H9 (cell line): ENCODE measurements at regions not wholly inside any gene's neighbourhood (a gene's known extent, or its start where the extent isn't known, plus 50 kb on each side); places are given as distances from the start of the nearest gene placed in this dataset.

ENCODE experiments used
- DNase-seq: peaks from one replicate; pipeline ENCODE4 v3.0.0-alpha.2; 2017
- H2AFZ ChIP-seq: one replicate; pipeline ENCODE4 v1.6.1; 2013; ENCODE audit warnings: mild to moderate bottlenecking, low read length, control low read depth, moderate library complexity
- H2AK5ac ChIP-seq: 2 replicates; pipeline ENCODE4 v1.6.1; 2013; ENCODE audit warnings: low read length, control low read depth, mixed read lengths; ENCODE audit not compliant: insufficient read length
- H2BK120ac ChIP-seq: one replicate; pipeline ENCODE4 v1.6.1; 2013; ENCODE audit warnings: low read depth, mild to moderate bottlenecking, low read length, control low read depth, inconsistent platforms; ENCODE audit not compliant: poor library complexity, severe bottlenecking
- H2BK12ac ChIP-seq: 2 replicates; pipeline ENCODE4 v1.6.1; 2013; ENCODE audit warnings: low read length, control low read depth, mixed read lengths, low read depth; ENCODE audit not compliant: insufficient read length
- H2BK15ac ChIP-seq: 2 replicates; pipeline ENCODE4 v1.6.1; 2013; ENCODE audit warnings: low read depth, low read length, control low read depth
- H2BK20ac ChIP-seq: one replicate; pipeline ENCODE4 v1.6.1; 2013; ENCODE audit warnings: low read depth, mild to moderate bottlenecking, low read length, control low read depth, inconsistent platforms; ENCODE audit not compliant: poor library complexity, severe bottlenecking
- H2BK5ac ChIP-seq: 2 replicates; pipeline ENCODE4 v1.6.1; 2013; ENCODE audit warnings: low read length, control low read depth, mixed read lengths; ENCODE audit not compliant: insufficient read length
- H3K14ac ChIP-seq: 2 replicates; pipeline ENCODE4 v1.6.1; 2013; ENCODE audit warnings: low read length, control low read depth; ENCODE audit not compliant: insufficient read depth
- H3K18ac ChIP-seq: 2 replicates; pipeline ENCODE4 v1.6.1; 2013; ENCODE audit warnings: low read depth, mild to moderate bottlenecking, mixed read lengths, low read length, control low read depth; ENCODE audit not compliant: insufficient read length
- H3K23ac ChIP-seq: 2 replicates; pipeline ENCODE4 v1.6.1; 2013; ENCODE audit warnings: low read length, control low read depth, mixed read lengths, low read depth; ENCODE audit not compliant: insufficient read length
- H3K23me2 ChIP-seq: 2 replicates; pipeline ENCODE4 v1.6.1; 2013; ENCODE audit warnings: low read depth, mild to moderate bottlenecking, mixed read lengths, low read length, control low read depth; ENCODE audit not compliant: insufficient read length, poor library complexity, severe bottlenecking
- H3K27ac ChIP-seq: 2 replicates; pipeline ENCODE4 v1.5.1; 2013; ENCODE audit warnings: low read length, control low read depth, mixed read lengths, low read depth; ENCODE audit not compliant: insufficient read length
- H3K27me3 ChIP-seq: 2 replicates; pipeline ENCODE4 v1.6.1; 2013; ENCODE audit warnings: low read length, control low read depth, inconsistent platforms; ENCODE audit not compliant: insufficient read depth
- H3K4ac ChIP-seq: 2 replicates; pipeline ENCODE4 v1.6.1; 2013; ENCODE audit warnings: low read depth, mild to moderate bottlenecking, control low read depth, inconsistent platforms, low read length, moderate library complexity
- H3K4me1 ChIP-seq: 2 replicates; pipeline ENCODE4 v1.6.1; 2013; ENCODE audit warnings: low read length, control low read depth, inconsistent platforms; ENCODE audit not compliant: insufficient read depth
- H3K4me2 ChIP-seq: 2 replicates; pipeline ENCODE4 v1.6.1; 2013; ENCODE audit warnings: low read length, control low read depth, mixed read lengths; ENCODE audit not compliant: insufficient read length, insufficient read depth
- H3K56ac ChIP-seq: 2 replicates; pipeline ENCODE4 v1.6.1; 2013; ENCODE audit warnings: low read depth, mild to moderate bottlenecking, mixed read lengths, low read length, control low read depth; ENCODE audit not compliant: insufficient read length
- H3K79me1 ChIP-seq: 2 replicates; pipeline ENCODE4 v1.6.1; 2013; ENCODE audit warnings: low read depth, mild to moderate bottlenecking, moderate library complexity, low read length, control low read depth, inconsistent platforms; ENCODE audit not compliant: insufficient read depth, poor library complexity, severe bottlenecking
- H3K79me2 ChIP-seq: 2 replicates; pipeline ENCODE4 v1.6.1; 2013; ENCODE audit warnings: low read length, control low read depth, inconsistent platforms; ENCODE audit not compliant: insufficient read depth
- H3K9ac ChIP-seq: 2 replicates; pipeline ENCODE4 v1.6.1; 2013; ENCODE audit warnings: low read length, control low read depth, mixed read lengths; ENCODE audit not compliant: insufficient read length; ENCODE audit errors: extremely low read depth
- H3K9me3 ChIP-seq: one replicate; pipeline ENCODE4 v1.6.1; 2013; ENCODE audit warnings: low read depth, low read length, inconsistent platforms; ENCODE audit not compliant: control insufficient read depth
- H3T11ph ChIP-seq: one replicate; pipeline ENCODE4 v1.6.1; 2013; ENCODE audit warnings: mild to moderate bottlenecking, low read length, control low read depth, inconsistent platforms
- H4K20me1 ChIP-seq: one replicate; pipeline ENCODE4 v1.6.1; 2013; ENCODE audit not compliant: control insufficient read depth, insufficient read length, insufficient read depth
- H4K5ac ChIP-seq: 2 replicates; pipeline ENCODE4 v1.6.1; 2013; ENCODE audit warnings: low read depth, mild to moderate bottlenecking, mixed read lengths, low read length, control low read depth; ENCODE audit not compliant: insufficient read length
- H4K8ac ChIP-seq: replicated peaks from 2 replicates; pipeline ENCODE4 v1.6.1; 2013; ENCODE audit warnings: low read length, control low read depth, mixed read lengths, low read depth; ENCODE audit not compliant: insufficient read length
- H4K91ac ChIP-seq: 2 replicates; pipeline ENCODE4 v1.6.1; 2013; ENCODE audit warnings: low read depth, mild to moderate bottlenecking, moderate library complexity, mixed read lengths, low read length, control low read depth; ENCODE audit not compliant: insufficient read length
- H3K27ac Mint-ChIP-seq, 3 experiments: 2 replicates in 2 of 3; 3 replicates in 1 of 3; pipeline ENCODE4 v1.8.0; 2020 to 2021; ENCODE audit warnings: mixed read lengths in 3 of 3, mild to moderate bottlenecking in 1 of 3, moderate library complexity in 1 of 3
- H3K27me3 Mint-ChIP-seq: 2 replicates; pipeline ENCODE4 v1.8.0; 2021; ENCODE audit warnings: low read depth, mild to moderate bottlenecking, moderate library complexity, mixed read lengths
- H3K36me3 Mint-ChIP-seq, 3 experiments: 2 replicates in 2 of 3; 3 replicates in 1 of 3; pipeline ENCODE4 v1.8.0; 2020 to 2021; ENCODE audit warnings: low read depth in 3 of 3, mixed read lengths in 3 of 3; ENCODE audit not compliant: insufficient read depth in 1 of 3
- H3K4me1 Mint-ChIP-seq, 2 experiments: 2 replicates each; pipeline ENCODE4 v1.8.0; 2020; ENCODE audit warnings: mixed read lengths in 2 of 2
- H3K4me3 Mint-ChIP-seq, 2 experiments: 2 replicates in 1 of 2; 3 replicates in 1 of 2; pipeline ENCODE4 v1.8.0; 2020 to 2021; ENCODE audit warnings: mild to moderate bottlenecking in 2 of 2, mixed read lengths in 2 of 2, moderate library complexity in 1 of 2
- H3K9me3 Mint-ChIP-seq, 2 experiments: 2 replicates in 1 of 2; 3 replicates in 1 of 2; pipeline ENCODE4 v1.8.0; 2020; ENCODE audit warnings: mild to moderate bottlenecking in 2 of 2, mixed read lengths in 2 of 2, moderate library complexity in 1 of 2
- WGBS: extraction: QIAGEN DNeasy Blood & Tissue Kit; methylation state at CpG from one replicate; pipeline ENCODE4 v1.1.7; 2013; ENCODE audit warnings: missing lambda C conversion rate, low lambda C conversion rate, mixed read lengths; ENCODE audit not compliant: insufficient read length; ENCODE audit errors: extremely low coverage; 5-methylcytosine and 5-hydroxymethylcytosine counted together
- TF ChIP-seq, protein P1 (sequence below): fragments of 200-600 bp; sonication (generic); conservative IDR thresholded peaks from 3 replicates; pipeline ENCODE4 v1.8.0; 2021; ENCODE audit warnings: antibody characterized with exemption, mild to moderate bottlenecking

GRCh38 chr7:35529713-35530112 lies 165.2 kb downstream of the HERPUD2 start:
- Mint-ChIP-seq H3K4me1 (no peaks in the 10 kb centered on the region), H3K9me3 (peaks cover 0 to 4% of the 10 kb centered on the region in 2 experiments; a peak in 2 of 5 replicates), H3K4me3 (no peak overlapping the region), H3K27ac (no peak overlapping the region), H3K36me3 (no peaks in the 10 kb centered on the region), H3K27me3 (peaks cover 12% of the 10 kb centered on the region)
- TF ChIP-seq, protein P1, sequence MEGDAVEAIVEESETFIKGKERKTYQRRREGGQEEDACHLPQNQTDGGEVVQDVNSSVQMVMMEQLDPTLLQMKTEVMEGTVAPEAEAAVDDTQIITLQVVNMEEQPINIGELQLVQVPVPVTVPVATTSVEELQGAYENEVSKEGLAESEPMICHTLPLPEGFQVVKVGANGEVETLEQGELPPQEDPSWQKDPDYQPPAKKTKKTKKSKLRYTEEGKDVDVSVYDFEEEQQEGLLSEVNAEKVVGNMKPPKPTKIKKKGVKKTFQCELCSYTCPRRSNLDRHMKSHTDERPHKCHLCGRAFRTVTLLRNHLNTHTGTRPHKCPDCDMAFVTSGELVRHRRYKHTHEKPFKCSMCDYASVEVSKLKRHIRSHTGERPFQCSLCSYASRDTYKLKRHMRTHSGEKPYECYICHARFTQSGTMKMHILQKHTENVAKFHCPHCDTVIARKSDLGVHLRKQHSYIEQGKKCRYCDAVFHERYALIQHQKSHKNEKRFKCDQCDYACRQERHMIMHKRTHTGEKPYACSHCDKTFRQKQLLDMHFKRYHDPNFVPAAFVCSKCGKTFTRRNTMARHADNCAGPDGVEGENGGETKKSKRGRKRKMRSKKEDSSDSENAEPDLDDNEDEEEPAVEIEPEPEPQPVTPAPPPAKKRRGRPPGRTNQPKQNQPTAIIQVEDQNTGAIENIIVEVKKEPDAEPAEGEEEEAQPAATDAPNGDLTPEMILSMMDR: no peak
- Histone ChIP-seq H2BK5ac (no peak overlapping the region), H3K18ac (no peak overlapping the region), H3K23me2 (no peaks in the 10 kb centered on the region), H3K79me1 (no peaks in the 10 kb centered on the region), H3K4me2 (no peak overlapping the region), H4K8ac (no peak overlapping the region), H3K9me3 (no peaks in the 10 kb centered on the region), H3K4ac (no peak overlapping the region), H3K4me1 (no peaks in the 10 kb centered on the region), H2BK15ac (no peak overlapping the region), H2AK5ac (no peak overlapping the region), H2BK120ac (no peak overlapping the region), H4K20me1 (no peaks in the 10 kb centered on the region), H3K27me3 (no peaks in the 10 kb centered on the region), H2AFZ (no peak overlapping the region), H4K5ac (no peak overlapping the region), H4K91ac (no peak overlapping the region), H2BK20ac (no peak overlapping the region), H3K56ac (no peak overlapping the region), H3T11ph (no peak overlapping the region), H3K27ac (no peak overlapping the region), H2BK12ac (no peak overlapping the region), H3K23ac (no peak overlapping the region), H3K9ac (no peak overlapping the region), H3K14ac (no peak overlapping the region), H3K79me2 (no peaks in the 10 kb centered on the region)
- DNase-seq: no peak
- no CpG with 5 or more reads among the region's 6 CpGs for WGBS
